Nephron (organoid): ENCODE measurements at regions not wholly inside any gene's neighbourhood (a gene's known extent, or its start where the extent isn't known, plus 50 kb on each side); places are given as distances from the start of the nearest gene placed in this dataset.

Experiments used
- H3K27ac Mint-ChIP-seq, 3 experiments: 2 replicates each; pipeline ENCODE4 v1.8.0; 2020; ENCODE audit warnings: mixed read lengths in 3 of 3, mild to moderate bottlenecking in 2 of 3, moderate library complexity in 1 of 3
- H3K27me3 Mint-ChIP-seq: 2 replicates; pipeline ENCODE4 v1.8.0; 2021; ENCODE audit warnings: low read depth, mild to moderate bottlenecking, moderate library complexity, mixed read lengths
- H3K36me3 Mint-ChIP-seq: 2 replicates; pipeline ENCODE4 v1.8.0; 2020; ENCODE audit warnings: low read depth, mixed read lengths
- H3K4me1 Mint-ChIP-seq: 2 replicates; pipeline ENCODE4 v1.8.0; 2020; ENCODE audit warnings: mixed read lengths
- H3K4me3 Mint-ChIP-seq, 3 experiments: 2 replicates each; pipeline ENCODE4 v1.8.0; 2020; ENCODE audit warnings: mild to moderate bottlenecking in 3 of 3, mixed read lengths in 3 of 3, moderate library complexity in 2 of 3
- H3K9me3 Mint-ChIP-seq: 2 replicates; pipeline ENCODE4 v1.8.0; 2020; ENCODE audit warnings: mixed read lengths
- TF ChIP-seq, protein P1 (sequence below), 3 experiments: fragments of 200-600 bp; sonication (generic); IDR thresholded peaks; one replicate each; pipeline ENCODE4 v1.5.0; 2021; ENCODE audit warnings: antibody characterized with exemption in 3 of 3; ENCODE audit not compliant: unreplicated experiment in 3 of 3

DNA sequence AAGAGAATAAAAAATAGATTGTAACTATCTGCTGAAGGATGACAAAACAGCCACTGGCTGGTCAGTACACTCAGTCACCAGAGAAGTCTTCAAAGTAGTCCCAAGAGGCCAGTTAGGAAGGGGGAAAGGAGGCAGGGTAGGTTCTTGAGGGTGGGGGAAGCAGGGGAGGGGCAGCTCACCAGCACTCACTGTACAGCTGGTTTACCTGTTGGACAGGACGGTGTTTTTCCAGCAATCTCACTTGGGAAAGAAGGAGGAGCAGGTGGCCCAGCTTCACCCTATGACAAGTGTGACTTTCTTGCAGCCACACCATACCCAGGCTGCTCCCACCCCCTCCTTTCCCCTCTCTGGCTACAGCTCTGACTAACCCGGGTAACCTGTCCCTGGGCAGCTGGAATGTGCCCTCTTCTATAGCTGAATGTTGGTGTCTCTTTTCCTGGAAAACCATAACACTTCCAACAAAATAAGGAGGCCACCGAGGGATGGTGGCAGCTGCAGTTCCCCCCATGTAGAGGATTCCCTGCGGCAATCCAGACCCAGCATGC is 203.4 kb upstream of the NSMCE3 start:
- no peaks in the 10 kb centered on the region for H3K9me3 Mint-ChIP-seq
- no peak overlapping the region for H3K27ac Mint-ChIP-seq
- H3K4me3 Mint-ChIP-seq, result no peak overlapping the region
- H3K36me3 Mint-ChIP-seq, result no peaks in the 10 kb centered on the region
- TF ChIP-seq, protein P1, sequence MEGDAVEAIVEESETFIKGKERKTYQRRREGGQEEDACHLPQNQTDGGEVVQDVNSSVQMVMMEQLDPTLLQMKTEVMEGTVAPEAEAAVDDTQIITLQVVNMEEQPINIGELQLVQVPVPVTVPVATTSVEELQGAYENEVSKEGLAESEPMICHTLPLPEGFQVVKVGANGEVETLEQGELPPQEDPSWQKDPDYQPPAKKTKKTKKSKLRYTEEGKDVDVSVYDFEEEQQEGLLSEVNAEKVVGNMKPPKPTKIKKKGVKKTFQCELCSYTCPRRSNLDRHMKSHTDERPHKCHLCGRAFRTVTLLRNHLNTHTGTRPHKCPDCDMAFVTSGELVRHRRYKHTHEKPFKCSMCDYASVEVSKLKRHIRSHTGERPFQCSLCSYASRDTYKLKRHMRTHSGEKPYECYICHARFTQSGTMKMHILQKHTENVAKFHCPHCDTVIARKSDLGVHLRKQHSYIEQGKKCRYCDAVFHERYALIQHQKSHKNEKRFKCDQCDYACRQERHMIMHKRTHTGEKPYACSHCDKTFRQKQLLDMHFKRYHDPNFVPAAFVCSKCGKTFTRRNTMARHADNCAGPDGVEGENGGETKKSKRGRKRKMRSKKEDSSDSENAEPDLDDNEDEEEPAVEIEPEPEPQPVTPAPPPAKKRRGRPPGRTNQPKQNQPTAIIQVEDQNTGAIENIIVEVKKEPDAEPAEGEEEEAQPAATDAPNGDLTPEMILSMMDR (IDR thresholded peaks at IDR 0.05; ENCODE audit: unreplicated experiment in 3 of 3), result no peak
- peaks cover 4% of the 10 kb centered on the region for H3K27me3 Mint-ChIP-seq
- H3K4me1 Mint-ChIP-seq, result no peaks in the 10 kb centered on the region

DNA sequence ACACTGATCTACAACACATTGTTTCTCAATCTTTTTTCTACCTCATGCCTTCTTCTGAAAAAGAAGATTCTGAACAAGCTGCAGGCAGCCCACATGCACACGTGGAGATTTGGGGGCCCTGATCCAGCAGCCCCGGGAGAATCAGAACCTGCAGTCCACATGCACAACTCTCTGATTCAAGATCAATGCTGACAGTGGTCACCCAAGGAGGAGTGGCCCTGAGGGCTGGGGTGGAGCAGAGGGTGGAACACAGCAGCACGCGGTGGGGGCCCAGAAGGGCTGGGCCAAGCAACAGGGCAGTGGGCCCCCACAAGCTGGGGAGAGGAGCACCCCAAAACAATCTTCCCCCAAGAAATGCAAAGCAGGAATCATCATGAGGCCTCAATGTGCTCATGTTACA is 202.1 kb upstream of the NSMCE3 start:
- H3K4me3 Mint-ChIP-seq, result no peak overlapping the region
- no peaks in the 10 kb centered on the region for H3K9me3 Mint-ChIP-seq
- no peaks in the 10 kb centered on the region for H3K4me1 Mint-ChIP-seq
- H3K36me3 Mint-ChIP-seq, result no peaks in the 10 kb centered on the region
- H3K27ac Mint-ChIP-seq, result no peak overlapping the region
- H3K27me3 Mint-ChIP-seq, result peaks cover 8% of the 10 kb centered on the region
- TF ChIP-seq, protein P1 (IDR thresholded peaks at IDR 0.05; ENCODE audit: unreplicated experiment in 3 of 3), result no peak

DNA sequence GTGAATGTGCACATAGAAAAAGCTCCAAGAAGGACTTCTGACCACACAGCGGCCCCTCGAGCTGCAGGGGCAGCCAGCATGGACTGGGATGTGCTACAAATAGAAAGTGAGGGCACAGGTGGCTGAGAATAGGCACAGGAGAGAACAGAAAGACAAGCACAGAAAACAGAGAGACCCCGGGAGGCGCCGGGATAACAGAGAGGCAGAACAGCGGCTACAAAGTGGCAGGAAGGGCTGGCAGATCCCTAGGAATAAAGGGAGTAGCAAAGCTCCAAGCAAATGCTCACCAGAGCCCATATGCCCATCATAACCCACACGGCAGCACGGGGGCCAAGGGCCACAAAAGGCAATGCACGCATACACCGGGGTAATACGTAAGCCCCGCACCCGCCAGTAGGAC is 201.7 kb upstream of the NSMCE3 start:
- no peaks in the 10 kb centered on the region for H3K36me3 Mint-ChIP-seq
- H3K4me3 Mint-ChIP-seq, result no peak overlapping the region
- H3K27me3 Mint-ChIP-seq, result peaks cover 8% of the 10 kb centered on the region
- H3K4me1 Mint-ChIP-seq, result no peaks in the 10 kb centered on the region
- H3K9me3 Mint-ChIP-seq, result no peaks in the 10 kb centered on the region
- TF ChIP-seq, protein P1 (IDR thresholded peaks at IDR 0.05; ENCODE audit: unreplicated experiment in 3 of 3), result no peak
- no peak overlapping the region for H3K27ac Mint-ChIP-seq

DNA sequence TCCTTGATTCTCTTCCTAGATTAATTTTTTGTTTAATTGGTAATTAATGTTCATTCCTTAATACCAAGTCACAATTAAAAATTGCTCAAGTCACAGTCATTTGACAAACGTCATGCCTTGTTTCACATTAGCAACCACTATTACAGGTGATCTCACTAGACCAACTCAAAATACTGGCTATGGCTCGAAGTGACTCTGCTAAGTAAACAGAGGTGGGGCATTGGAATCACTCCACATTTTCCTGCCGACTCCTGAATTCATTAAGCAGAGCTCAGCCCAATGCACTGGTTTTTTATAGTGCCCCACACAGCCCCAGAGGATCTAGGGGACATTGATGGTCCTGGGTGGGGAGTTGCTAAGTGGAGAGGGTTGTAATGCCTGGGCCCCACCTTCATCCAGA is 201.2 kb upstream of the NSMCE3 start:
- H3K36me3 Mint-ChIP-seq, result no peaks in the 10 kb centered on the region
- H3K9me3 Mint-ChIP-seq, result no peaks in the 10 kb centered on the region
- TF ChIP-seq, protein P1 (IDR thresholded peaks at IDR 0.05; ENCODE audit: unreplicated experiment in 3 of 3), result no peak
- H3K4me1 Mint-ChIP-seq, result no peaks in the 10 kb centered on the region
- peaks cover 10% of the 10 kb centered on the region for H3K27me3 Mint-ChIP-seq
- H3K4me3 Mint-ChIP-seq, result no peak overlapping the region
- H3K27ac Mint-ChIP-seq, result no peak overlapping the region

DNA sequence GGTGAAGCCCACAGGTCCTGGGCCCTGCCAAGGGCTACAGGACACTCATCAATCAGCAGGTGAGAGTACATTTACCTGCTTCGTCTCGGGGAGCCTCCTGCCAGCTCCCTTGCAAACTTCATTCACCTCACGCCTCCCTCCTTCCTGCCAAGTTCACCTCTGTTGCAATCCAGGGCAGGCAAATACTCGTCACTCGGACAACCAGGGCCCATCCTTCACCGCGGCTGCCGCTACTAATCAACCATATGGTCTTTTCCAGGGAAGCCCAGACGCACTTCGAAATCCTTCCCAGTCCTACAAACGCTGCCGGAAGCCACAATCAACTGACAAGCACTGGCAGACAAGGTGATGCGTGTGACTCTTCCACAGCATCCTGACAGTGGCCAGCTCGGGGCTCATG is 200.7 kb upstream of the NSMCE3 start:
- H3K9me3 Mint-ChIP-seq, result no peaks in the 10 kb centered on the region

DNA sequence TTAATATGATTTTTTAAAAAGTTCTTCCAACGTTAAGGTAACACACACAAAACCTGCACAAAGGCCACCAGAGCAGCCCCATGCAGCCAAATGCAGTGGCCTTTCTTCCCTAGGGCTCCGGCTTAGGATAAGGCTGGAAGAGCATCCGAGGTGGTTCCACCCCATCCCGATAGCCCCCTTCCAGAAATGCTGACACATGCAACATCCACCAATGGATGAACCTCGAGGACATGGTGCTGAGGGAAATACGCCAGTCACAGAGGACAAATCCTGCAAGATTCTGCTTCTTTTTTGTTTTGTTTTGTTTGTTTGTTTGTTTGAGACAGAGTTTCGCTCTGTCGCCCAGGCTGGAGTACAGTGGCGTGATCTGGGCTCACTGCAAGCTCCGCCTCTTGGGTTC is 199.3 kb upstream of the NSMCE3 start:
- TF ChIP-seq, protein P1 (IDR thresholded peaks at IDR 0.05; ENCODE audit: unreplicated experiment in 3 of 3), result no peak
- Mint-ChIP-seq H3K27ac (no peak overlapping the region), H3K4me1 (no peaks in the 10 kb centered on the region), H3K36me3 (no peaks in the 10 kb centered on the region), H3K4me3 (no peak overlapping the region), H3K27me3 (peaks cover 10% of the 10 kb centered on the region), H3K9me3 (no peaks in the 10 kb centered on the region)

More for the DNA sequence above, 200.7 kb upstream of the NSMCE3 start:
- Mint-ChIP-seq H3K4me3 (no peak overlapping the region), H3K36me3 (no peaks in the 10 kb centered on the region), H3K27ac (no peak overlapping the region), H3K27me3 (peaks cover 10% of the 10 kb centered on the region), H3K4me1 (no peaks in the 10 kb centered on the region)
- TF ChIP-seq, protein P1 (IDR thresholded peaks at IDR 0.05; ENCODE audit: unreplicated experiment in 3 of 3), result no peak
